Naive B cell (primary cell): ENCODE measurements at regions not wholly inside any gene's neighbourhood (a gene's known extent, or its start where the extent isn't known, plus 50 kb on each side); places are given as distances from the start of the nearest gene placed in this dataset.

Experiments
- ATAC-seq, 2 donors: fragments of 150-1000 bp; cut with Tn5 transposase; 2 replicates each; pipeline ENCODE4 v1.10.0; 2021; ENCODE audit warnings: low read depth in 2 of 2, mild to moderate bottlenecking in 2 of 2, moderate library complexity in 2 of 2
- DNase-seq: peaks from one replicate; pipeline ENCODE4 v3.0.0; 2022
- H3K27ac Mint-ChIP-seq, 6 donors: one replicate each; pipeline ENCODE4 v1.8.0; 2020 to 2022; ENCODE audit warnings: mild to moderate bottlenecking in 6 of 6, mixed read lengths in 6 of 6, moderate library complexity in 5 of 6, inconsistent platforms in 2 of 6
- H3K27me3 Mint-ChIP-seq, 3 donors: one replicate each; pipeline ENCODE4 v1.8.0; 2021 to 2022; ENCODE audit warnings: mixed read lengths in 3 of 3, mild to moderate bottlenecking in 1 of 3
- H3K36me3 Mint-ChIP-seq, 2 donors: one replicate each; pipeline ENCODE4 v1.8.0; 2020 to 2022; ENCODE audit warnings: mixed read lengths in 2 of 2, inconsistent platforms in 1 of 2, mild to moderate bottlenecking in 1 of 2
- H3K4me1 Mint-ChIP-seq, 3 donors: one replicate each; pipeline ENCODE4 v1.8.0; 2020 to 2022; ENCODE audit warnings: mixed read lengths in 3 of 3, inconsistent platforms in 1 of 3, mild to moderate bottlenecking in 1 of 3, moderate library complexity in 1 of 3
- H3K4me3 Mint-ChIP-seq, 8 donors: one replicate each; pipeline ENCODE4 v1.8.0; 2020 to 2022; ENCODE audit warnings: mild to moderate bottlenecking in 8 of 8, mixed read lengths in 8 of 8, moderate library complexity in 8 of 8, inconsistent platforms in 2 of 8
- H3K9me3 Mint-ChIP-seq, 7 donors: one replicate each; pipeline ENCODE4 v1.8.0; 2020 to 2022; ENCODE audit warnings: mixed read lengths in 7 of 7, mild to moderate bottlenecking in 5 of 7, inconsistent platforms in 2 of 7, moderate library complexity in 1 of 7

DNA sequence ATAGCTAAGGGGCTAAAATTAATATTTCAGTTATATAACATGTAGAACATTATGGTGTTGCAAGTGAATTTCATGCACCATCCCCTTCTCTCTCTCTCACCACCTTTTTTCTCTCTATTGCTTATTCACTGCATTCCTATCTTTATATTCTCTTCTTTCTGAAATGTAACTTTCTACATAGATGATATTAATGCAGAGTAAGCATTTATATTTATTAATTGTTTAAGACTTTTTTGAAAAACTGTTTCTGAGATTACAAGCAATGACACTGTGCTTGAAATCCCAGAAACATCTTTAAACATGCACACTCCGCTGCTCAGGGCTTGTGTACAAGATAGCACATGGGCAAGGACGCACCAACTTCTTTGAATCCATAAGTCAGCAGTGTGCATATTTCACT is 567.7 kb upstream of the SGCD start:
- ATAC-seq = no peak
- H3K4me1 Mint-ChIP-seq = no peaks in the 10 kb centered on the region
- H3K27ac Mint-ChIP-seq = no peak overlapping the region
- H3K27me3 Mint-ChIP-seq = peaks cover 0 to 1% (median 0%) of the 10 kb centered on the region in 3 donors
- H3K4me3 Mint-ChIP-seq = no peak overlapping the region
- DNase-seq = no peak
- H3K9me3 Mint-ChIP-seq = peaks cover 2 to 21% (median 12%) of the 10 kb centered on the region in 7 donors
- peaks cover 0 to 11% of the 10 kb centered on the region in 2 donors for H3K36me3 Mint-ChIP-seq

DNA sequence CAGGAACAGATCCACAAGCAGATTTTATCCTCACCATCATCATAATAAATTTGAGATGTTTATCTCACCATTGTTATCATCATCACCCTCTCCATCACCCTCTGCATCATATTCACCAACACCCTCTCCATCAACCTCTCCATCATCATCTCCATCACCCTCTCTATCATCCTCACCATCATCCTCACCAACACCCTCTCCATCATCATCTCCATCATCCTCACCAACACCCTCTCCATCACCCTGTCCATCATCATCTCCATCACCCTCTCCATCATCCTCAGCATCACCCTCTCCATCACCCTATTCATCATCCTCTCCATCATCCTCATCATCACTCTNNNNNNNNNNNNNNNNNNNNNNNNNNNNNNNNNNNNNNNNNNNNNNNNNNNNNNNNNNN is 567.0 kb upstream of the SGCD start:
- Mint-ChIP-seq H3K4me3 (no peak overlapping the region), H3K36me3 (peaks cover 0 to 11% of the 10 kb centered on the region in 2 donors), H3K27me3 (no peaks in the 10 kb centered on the region), H3K4me1 (no peaks in the 10 kb centered on the region), H3K9me3 (peaks cover 2 to 21% (median 12%) of the 10 kb centered on the region in 7 donors), H3K27ac (no peak overlapping the region)
- ATAC-seq (no peak), DNase-seq (no peak)

DNA sequence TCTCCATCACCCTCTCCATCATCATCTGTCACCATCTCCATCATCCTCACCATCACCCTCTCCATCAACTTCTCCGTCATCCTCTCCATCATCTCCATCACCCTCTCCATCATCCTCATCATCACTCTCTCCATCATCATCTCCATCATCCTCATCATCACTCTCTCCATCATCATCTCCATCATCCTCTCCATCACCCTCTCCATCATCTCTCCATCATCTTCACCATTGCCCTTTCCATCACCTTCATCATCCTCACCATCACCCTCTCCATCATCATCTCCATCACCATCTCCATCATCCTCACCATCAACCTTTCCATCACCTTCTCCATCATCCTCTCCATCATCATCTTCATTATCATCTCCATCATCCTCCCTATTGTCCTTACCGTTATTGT is 565.5 kb upstream of the SGCD start:
- DNase-seq (no peak), ATAC-seq (no peak)
- Mint-ChIP-seq H3K4me3 (peak overlapping the region in 1 of 8 donors; percentile 22), H3K27ac (peak overlapping the region in 2 of 6 donors; percentile 42 to 90), H3K9me3 (peaks cover 2 to 21% (median 12%) of the 10 kb centered on the region in 7 donors), H3K4me1 (no peaks in the 10 kb centered on the region), H3K27me3 (no peaks in the 10 kb centered on the region), H3K36me3 (peaks cover 0 to 11% of the 10 kb centered on the region in 2 donors)

DNA sequence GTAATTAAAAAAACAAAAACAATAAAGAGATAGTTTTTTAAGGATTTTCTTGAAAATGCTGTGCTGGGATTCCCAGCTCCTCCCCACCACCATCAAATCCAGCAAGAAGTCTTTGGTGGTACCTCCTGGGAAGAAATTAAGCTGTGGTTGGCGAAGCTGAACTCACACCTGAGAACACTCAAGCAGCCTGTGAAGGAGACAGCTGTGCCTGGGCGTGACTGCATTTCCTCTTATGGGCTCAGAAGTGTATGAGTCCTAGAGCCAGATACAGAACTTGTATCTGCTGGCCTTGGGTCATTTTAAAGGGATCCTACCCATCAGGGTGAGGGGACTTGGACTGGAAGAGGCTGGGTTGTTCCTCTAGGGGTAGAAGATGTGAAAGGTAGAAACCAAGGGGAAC is 561.2 kb upstream of the SGCD start:
- no peaks in the 10 kb centered on the region for H3K4me1 Mint-ChIP-seq
- no peak overlapping the region for H3K4me3 Mint-ChIP-seq
- peaks cover 2 to 23% (median 7%) of the 10 kb centered on the region in 7 donors for H3K9me3 Mint-ChIP-seq
- DNase-seq = no peak
- ATAC-seq = no peak
- no peak overlapping the region for H3K27ac Mint-ChIP-seq
- H3K36me3 Mint-ChIP-seq = peaks cover 0 to 11% of the 10 kb centered on the region in 2 donors
- H3K27me3 Mint-ChIP-seq = peaks cover 0 to 6% (median 0%) of the 10 kb centered on the region in 3 donors

DNA sequence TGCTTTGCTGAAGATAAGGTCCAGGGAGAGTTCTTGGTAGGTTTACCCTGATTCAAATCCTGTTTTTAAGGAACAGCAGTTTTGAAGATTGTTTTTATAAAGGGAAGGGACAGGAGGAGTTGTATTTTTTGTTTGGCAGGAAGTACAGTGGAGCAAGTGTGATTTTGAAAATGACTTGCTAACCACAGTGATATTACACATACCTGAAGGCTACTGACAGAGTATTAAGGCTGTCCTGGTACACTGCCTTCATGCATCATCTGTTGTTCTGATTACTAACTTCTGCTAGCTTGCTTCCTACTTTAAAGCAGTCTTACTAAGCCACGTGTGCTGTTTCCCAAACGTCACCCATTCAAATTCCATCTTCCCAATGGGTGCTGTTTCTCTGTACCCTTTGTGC is 559.5 kb upstream of the SGCD start:
- Mint-ChIP-seq H3K27ac (no peak overlapping the region), H3K4me1 (no peaks in the 10 kb centered on the region), H3K36me3 (no peaks in the 10 kb centered on the region), H3K4me3 (no peak overlapping the region), H3K9me3 (peaks cover 0 to 13% (median 0%) of the 10 kb centered on the region in 7 donors), H3K27me3 (peaks cover 0 to 6% (median 0%) of the 10 kb centered on the region in 3 donors)
- no peak for ATAC-seq
- no peak for DNase-seq

DNA sequence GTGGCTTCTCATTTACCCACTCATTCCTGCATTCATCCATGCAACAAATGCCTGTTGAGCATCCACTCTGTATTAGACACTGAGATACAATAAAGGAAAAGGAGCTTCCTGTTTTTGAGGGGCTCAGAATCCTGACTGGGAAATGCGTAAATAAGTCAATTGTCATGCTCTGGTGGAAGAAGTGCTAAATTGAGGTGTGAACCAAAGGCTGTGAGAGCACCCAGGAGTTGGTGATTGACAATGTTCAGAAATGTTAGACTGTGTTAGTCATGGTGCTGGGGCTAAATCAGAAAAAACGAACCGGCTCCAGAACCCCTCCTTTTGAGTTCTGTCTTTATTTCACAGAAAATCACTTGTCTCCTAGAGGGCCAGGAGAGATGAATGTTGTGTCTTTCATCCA is 558.6 kb upstream of the SGCD start:
- Mint-ChIP-seq H3K36me3 (no peaks in the 10 kb centered on the region), H3K4me3 (no peak overlapping the region), H3K9me3 (peaks cover 0 to 13% (median 0%) of the 10 kb centered on the region in 7 donors), H3K4me1 (no peaks in the 10 kb centered on the region), H3K27ac (no peak overlapping the region), H3K27me3 (peaks cover 0 to 6% (median 0%) of the 10 kb centered on the region in 3 donors)
- ATAC-seq (no peak), DNase-seq (no peak)

DNA sequence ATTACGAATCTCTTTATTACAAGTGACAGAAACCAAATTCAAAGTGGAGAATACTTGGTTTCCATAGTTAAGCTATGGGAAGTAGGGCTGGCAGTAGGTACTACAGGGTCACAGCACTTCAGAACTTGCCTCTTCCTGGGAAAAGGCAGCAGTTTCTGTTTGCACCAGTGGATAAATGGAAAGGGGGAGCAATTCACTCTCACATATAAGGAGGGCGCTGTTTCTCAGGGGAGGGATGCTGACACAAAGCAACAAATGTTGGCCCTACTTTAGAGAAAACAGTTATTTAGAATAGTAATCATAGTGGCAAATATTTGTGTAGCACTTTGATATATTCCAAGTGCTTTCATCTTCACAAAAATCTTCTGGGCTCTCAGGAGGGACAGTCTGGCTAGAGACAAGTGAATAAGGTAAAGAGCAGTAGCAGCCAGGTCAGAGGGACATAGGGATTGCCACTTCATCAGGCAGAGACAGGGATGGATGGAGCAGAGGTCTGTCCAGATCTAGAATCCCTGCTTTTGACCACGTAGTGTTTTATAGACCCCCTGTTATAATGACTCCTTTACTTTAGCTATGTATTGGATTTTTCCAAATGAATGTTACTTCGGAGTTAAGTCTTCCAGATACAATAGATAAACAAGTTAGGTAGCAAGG is 554.8 kb upstream of the SGCD start:
- Mint-ChIP-seq H3K27me3 (peaks cover 0 to 6% (median 0%) of the 10 kb centered on the region in 3 donors), H3K4me3 (no peak overlapping the region), H3K27ac (no peak overlapping the region), H3K9me3 (peaks cover 0 to 6% (median 3%) of the 10 kb centered on the region in 7 donors), H3K4me1 (no peaks in the 10 kb centered on the region), H3K36me3 (no peaks in the 10 kb centered on the region)
- DNase-seq (no peak), ATAC-seq (no peak)

DNA sequence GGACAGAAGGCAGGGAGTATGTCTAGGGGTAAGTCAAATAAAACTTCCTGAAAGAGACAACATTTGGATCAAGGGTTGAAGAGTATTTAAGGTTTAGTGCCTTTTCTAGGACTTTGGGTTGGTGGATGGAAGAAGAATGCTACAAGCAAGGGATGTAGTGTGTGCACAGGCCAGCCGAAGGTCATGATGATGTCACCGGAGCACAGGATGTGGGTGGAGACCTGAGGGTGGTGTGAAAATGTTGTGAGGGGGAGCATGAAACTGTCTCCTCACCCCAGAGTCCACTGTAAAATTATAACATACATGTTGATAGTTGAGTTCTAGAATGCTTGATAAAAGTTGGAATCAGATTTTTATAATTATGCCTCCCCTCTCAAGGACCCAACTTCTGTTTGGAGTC is 553.3 kb upstream of the SGCD start:
- Mint-ChIP-seq H3K36me3 (no peaks in the 10 kb centered on the region), H3K9me3 (peaks cover 0 to 6% (median 3%) of the 10 kb centered on the region in 7 donors), H3K27me3 (peaks cover 0 to 6% (median 4%) of the 10 kb centered on the region in 3 donors), H3K4me3 (no peak overlapping the region), H3K4me1 (no peaks in the 10 kb centered on the region), H3K27ac (no peak overlapping the region)
- DNase-seq (no peak), ATAC-seq (no peak)

DNA sequence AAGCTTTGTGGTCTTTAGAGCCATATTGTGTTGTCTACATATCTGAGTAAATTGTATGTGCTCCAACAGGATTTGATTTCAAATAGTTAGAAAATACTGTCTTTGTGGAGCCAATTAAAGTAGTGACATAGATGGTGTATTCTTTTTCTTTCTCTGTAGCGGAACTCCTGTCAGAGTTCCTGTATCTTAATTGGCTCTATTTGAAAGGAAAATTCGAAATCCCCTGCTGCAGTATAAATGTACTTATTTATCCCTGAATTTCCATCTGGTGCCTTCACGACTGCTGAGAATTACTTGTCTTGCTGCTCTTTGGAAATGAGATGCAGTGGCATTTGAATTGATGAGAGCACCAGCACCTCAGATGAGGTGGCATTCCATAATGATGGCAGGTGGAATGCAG is 546.7 kb upstream of the SGCD start:
- ATAC-seq (no peak), DNase-seq (no peak)
- Mint-ChIP-seq H3K27ac (no peak overlapping the region), H3K27me3 (peaks cover 0 to 4% (median 0%) of the 10 kb centered on the region in 3 donors), H3K9me3 (peaks cover 0 to 7% (median 0%) of the 10 kb centered on the region in 7 donors), H3K4me1 (no peaks in the 10 kb centered on the region), H3K36me3 (no peaks in the 10 kb centered on the region), H3K4me3 (no peak overlapping the region)

DNA sequence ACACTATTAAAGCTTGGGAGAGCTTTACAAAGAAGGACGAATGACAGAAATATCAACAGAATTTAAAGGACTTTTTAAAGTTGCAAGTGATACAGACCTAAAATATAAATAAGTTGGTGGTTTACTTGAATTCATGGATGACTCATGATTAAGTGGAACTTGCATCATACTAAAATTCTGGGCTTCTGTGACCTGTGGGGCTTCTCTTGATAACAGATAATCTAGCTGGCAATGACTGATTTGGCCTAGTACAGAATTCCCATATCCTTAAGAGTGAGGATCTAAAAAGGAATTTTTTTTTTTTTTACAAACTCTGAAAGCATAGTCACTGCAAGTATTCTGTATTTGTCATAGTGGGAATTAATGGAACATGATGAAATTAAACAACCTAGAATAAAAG is 543.7 kb upstream of the SGCD start:
- no peak for DNase-seq
- H3K27ac Mint-ChIP-seq = no peak overlapping the region
- no peaks in the 10 kb centered on the region for H3K4me1 Mint-ChIP-seq
- ATAC-seq = no peak
- H3K9me3 Mint-ChIP-seq = peaks cover 0 to 5% (median 0%) of the 10 kb centered on the region in 7 donors
- H3K36me3 Mint-ChIP-seq = no peaks in the 10 kb centered on the region
- H3K4me3 Mint-ChIP-seq = no peak overlapping the region
- no peaks in the 10 kb centered on the region for H3K27me3 Mint-ChIP-seq

DNA sequence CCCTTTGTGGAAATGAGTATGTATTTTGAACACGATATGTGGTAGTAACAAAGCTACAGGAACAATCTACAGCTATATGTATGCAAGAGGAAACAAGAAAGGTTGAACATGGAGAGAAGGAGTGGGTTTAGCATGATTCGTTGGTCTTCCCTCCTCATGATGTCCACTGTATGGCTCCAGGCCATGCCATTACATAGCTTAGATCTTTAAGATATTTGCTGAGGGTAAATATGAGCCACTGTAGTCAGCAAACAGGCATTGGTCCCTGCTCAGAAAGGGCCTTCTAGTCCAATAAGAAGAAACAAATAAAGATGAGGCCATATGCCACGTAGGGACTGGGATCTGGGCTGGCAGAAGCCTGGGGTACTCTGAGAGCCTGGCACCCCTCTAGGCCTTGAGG is 543.2 kb upstream of the SGCD start:
- ATAC-seq (no peak), DNase-seq (no peak)
- peaks cover 0 to 5% (median 0%) of the 10 kb centered on the region in 7 donors for H3K9me3 Mint-ChIP-seq
- no peaks in the 10 kb centered on the region for H3K27me3 Mint-ChIP-seq
- no peak overlapping the region for H3K27ac Mint-ChIP-seq
- no peak overlapping the region for H3K4me3 Mint-ChIP-seq
- no peaks in the 10 kb centered on the region for H3K36me3 Mint-ChIP-seq
- no peaks in the 10 kb centered on the region for H3K4me1 Mint-ChIP-seq

DNA sequence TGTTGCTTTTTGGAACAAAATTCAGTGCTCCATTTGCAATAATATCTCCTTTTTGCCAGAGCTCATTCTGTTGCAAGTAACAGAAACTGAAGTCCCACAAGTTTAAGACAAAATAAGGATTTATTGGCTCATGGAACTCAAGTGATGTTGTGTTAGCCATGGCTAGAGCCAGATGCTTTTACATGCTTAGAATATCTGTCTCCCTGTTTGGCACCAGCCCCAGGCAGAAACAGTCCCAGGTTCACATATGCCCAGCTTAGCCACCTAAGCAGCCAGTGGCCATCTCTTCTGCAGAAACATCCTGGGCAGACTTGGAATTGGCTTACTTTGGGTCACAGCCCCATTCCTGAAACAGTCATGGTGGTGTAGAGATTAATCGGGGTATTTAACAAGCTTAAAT is 540.9 kb upstream of the SGCD start:
- Mint-ChIP-seq H3K27me3 (no peaks in the 10 kb centered on the region), H3K36me3 (no peaks in the 10 kb centered on the region), H3K4me3 (no peak overlapping the region), H3K27ac (no peak overlapping the region), H3K9me3 (peaks cover 0 to 3% (median 0%) of the 10 kb centered on the region in 7 donors), H3K4me1 (no peaks in the 10 kb centered on the region)
- no peak for DNase-seq
- ATAC-seq = no peak

DNA sequence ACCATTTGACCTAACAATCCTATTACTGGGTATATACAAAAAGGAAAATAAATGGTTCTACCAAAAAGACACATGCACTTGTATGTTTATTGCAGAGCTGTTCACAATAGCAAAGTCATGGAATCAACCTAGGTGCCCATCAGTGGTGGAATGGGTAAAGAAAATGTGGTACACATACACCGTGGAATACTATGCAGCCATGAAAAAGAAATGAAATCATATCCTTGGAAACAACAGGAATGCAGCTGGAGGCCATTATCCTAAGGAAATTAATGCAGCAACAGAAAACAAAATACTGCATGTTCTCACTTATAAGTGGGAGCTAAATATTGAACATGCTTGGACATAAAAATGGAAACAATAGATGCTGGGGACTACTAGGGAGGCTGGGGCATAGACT is 534.1 kb upstream of the SGCD start:
- Mint-ChIP-seq H3K4me1 (no peaks in the 10 kb centered on the region), H3K27me3 (no peaks in the 10 kb centered on the region), H3K4me3 (no peak overlapping the region), H3K36me3 (peaks cover 5 to 7% of the 10 kb centered on the region in 2 donors), H3K9me3 (peaks cover under 1 to 45% (median 25%) of the 10 kb centered on the region in 7 donors), H3K27ac (no peak overlapping the region)
- no peak for ATAC-seq
- DNase-seq = no peak

DNA sequence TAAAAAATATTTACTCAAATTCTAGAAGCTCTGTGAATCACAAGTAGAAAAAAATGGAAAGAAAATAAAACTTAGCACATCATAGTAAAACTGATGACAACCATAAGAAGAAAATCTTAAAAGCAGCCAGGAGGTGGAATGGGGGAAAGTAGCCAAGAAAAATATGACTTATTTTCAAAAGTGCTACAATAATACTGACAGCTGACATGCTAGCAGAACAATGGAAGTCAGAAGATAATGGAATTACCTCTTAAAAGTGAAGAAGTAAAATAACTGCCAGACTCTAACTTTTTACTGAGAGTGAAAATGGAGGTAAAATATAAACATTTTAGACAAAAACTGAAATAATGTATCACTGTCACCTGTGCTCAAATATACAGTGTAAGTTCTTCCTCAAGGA is 532.2 kb upstream of the SGCD start:
- DNase-seq (no peak), ATAC-seq (no peak)
- Mint-ChIP-seq H3K36me3 (peaks cover 5 to 7% of the 10 kb centered on the region in 2 donors), H3K4me3 (no peak overlapping the region), H3K27me3 (no peaks in the 10 kb centered on the region), H3K4me1 (no peaks in the 10 kb centered on the region), H3K27ac (no peak overlapping the region), H3K9me3 (peaks cover 4 to 45% (median 25%) of the 10 kb centered on the region in 7 donors)
